GM19099 (cell line): ENCODE measurements at regions not wholly inside any gene's neighbourhood (a gene's known extent, or its start where the extent isn't known, plus 50 kb on each side); places are given as distances from the start of the nearest gene placed in this dataset.

Experiments used
- POLR2A ChIP-seq: IDR thresholded peaks from 3 replicates; pipeline ENCODE4 v1.6.1; 2011; ENCODE audit warnings: low read depth; ENCODE audit not compliant: insufficient read length; ENCODE audit errors: extremely low read depth

DNA sequence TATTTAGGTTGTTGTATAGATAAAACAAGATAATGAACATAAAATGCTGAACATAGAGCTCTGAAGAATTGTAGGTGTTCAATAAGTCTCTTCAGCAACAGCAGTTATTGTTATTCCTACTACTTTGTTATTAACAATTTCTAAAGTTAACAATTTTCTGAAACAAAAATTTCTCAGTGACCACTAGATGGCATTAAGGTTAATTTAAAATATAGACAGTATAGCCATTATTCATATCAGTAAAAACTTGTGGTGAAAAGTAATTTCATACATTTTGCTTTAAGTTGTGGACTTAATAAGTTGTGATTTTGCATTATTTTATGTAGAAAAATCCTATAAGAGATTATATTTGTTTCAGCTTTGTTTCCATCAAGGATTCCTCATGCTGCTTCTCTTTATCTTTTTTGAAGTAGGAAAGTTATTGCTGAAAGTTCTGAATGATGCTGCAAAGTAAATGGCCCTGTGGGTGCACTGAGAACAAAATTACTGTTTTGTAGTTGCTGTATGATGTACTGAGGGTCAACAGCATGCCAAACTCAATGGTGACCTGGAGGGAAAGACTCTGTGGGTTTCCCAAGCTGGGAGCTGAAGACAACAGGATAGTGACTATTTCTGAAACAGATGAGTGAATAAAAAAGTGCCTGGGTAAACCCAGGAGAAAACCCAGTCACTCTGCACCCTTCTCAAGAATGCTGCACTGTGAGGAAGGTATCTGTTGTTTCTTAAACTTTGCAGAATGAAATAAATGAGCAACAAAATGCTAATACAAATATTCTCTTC, 253.6 kb downstream of the KIF20B start:
- no peak for TF ChIP-seq POLR2A

DNA sequence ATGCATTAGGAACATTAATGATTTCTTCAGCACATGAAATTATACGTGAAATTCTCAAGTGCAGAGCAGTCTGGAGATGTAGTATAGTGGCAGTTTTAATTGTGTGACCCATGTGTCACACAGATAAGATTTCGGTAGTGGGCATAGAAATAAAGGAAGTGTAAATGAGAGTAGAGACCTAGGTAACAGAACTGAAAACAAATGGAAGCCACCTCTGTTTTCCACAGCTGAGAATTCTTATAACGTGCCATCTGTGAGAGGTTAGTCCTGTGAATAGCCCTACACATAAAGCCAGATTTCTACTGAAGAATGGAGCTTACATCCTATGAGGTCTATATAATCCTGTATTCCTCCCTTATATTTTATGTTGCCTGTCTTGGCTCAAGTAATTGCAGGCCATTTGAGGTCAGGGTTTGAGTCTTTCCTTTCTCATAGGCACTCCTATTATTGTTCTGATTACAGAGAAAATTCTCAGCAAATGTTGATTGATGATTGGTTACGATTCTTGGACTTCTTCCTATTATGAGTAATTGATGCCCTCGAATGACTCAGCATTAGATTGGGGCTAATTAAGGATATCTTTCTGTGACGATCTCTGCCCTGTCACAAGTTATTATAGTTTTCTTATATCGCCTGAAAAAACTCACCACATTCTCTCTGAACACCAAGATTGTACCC, 258.2 kb downstream of the KIF20B start:
- TF ChIP-seq POLR2A = no peak

DNA sequence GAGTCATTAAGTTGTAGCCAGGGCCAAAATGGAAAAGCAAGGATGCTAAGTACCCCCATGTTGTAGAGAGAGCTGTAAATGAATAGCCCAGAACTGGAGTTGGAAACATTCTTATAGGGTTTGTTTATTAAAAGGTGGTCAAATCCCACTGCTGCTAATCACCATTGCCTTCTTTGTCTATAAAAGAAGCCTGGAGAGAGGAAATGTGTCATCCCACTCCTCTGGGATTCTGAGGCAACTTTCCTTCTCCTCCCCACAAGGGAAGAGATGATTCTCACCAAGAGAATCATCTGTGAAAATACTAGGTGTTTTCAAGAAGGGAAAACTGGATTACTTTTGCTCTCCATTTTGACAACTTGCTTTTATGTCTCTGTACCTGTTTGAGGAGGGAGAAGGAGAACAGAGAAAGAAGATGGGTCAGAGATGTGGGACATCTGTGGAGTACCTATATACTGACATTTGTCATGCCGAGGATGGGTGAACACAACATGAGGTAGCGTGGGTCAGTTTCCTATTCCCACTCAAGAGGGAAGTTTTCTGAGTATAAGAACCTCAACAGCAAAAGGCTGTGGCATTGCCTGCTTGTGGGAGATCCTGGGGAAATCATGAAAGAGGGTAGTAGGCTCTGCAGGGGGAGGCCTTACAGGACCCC, 262.2 kb downstream of the KIF20B start:
- TF ChIP-seq POLR2A = no peak

DNA sequence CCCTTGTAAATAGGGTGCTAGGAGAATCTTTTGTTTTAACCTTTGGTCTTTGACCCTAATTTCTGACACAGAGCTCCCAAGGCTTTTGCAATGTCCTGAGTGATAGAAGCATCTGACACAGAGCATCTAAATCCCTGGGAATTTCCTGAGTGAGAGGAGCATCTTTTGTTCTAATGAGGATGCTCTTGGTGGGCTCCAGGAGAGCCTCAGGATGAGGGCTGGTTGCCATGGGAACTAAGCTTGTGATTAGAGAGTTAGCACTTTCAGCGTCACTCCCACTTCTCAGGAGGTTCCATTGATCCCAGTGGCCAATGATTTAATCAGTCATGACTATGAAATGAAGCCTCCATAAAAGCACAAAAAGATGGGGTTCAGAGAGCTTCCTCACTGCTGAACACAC, 264.8 kb downstream of the KIF20B start:
- no peak for TF ChIP-seq POLR2A

DNA sequence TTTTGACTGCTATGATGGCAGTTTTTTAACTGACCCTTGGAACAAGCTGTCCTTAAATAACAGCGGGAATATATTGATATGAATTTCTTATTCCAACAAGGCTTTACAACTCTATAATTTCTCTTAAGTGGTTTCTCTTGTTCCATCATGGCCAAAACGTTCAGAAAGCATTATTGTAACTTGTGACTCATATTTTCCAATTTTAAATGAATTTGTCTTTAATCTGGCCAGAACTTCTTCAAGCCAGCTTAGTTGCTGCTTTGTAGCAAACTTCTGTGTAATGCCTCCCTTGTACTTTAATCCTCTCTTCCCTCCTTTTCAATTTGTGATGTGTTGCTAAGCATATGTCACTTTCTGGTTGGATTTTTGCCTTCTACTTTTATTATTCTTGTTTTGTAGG, 271.9 kb downstream of the KIF20B start:
- no peak for TF ChIP-seq POLR2A

DNA sequence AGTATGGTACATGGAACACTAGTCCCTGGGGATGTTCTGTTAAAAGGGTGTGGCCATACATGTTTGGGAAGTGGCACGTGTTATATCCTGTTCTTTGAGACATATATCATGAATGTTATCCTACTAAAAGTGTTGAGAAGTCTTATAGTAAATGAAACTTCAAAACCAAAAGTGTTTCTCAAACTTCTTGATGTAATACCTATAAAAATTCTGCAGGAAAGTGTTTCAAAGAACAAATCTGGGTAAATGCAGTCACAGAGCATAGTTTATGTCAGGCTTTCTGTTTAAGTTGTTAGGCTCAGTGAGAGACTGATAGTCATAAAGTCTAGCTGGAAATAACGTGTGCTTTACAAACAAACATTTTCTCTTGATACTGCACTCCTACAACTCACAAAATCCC, 273.7 kb downstream of the KIF20B start:
- TF ChIP-seq POLR2A = no peak

- no peak for TF ChIP-seq POLR2A
These were observed 274.4 kb downstream of the KIF20B start for GRCh38 chr10:89975771-89976170.

DNA sequence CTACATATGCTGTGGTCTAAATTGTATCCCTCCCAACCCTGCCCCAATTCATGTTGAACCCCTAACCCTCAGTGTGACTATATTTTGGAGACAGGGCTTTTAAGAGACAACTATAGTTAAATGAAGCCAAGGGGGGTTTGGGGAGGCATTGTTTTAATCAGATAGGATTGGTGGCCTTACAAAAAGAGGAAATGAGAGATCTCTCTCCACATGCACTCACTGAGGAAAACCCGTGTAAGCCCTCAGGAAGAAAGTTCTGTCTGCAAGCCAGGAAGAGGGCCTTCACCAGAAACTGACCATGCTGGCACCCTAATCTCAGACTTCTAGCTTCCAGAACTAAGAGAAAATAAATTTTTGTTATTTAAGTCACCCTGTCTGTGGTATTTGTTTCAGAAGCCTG, 276.7 kb downstream of the KIF20B start:
- TF ChIP-seq POLR2A = no peak

- no peak for TF ChIP-seq POLR2A
These were observed 278.3 kb downstream of the KIF20B start for GRCh38 chr10:89979726-89980125.

DNA sequence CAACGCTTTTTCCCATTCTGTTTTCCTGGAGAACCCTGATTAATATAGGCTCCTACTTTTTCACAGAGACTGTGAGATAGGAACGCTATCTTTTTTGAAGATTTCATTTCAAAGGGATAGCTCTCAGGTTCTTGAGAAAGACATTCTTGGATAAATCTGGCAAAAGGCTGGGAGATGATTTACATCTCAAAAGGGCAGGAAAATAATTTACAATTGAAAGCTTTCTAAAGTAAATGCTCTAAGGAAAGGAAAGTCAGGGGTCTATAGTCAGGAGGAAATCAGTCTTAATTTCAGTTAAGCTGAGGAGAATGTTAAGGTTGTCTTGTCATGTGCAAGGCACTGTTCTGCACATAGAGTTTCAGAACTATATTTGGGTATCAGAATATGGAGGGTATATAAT, 278.8 kb downstream of the KIF20B start:
- no peak for TF ChIP-seq POLR2A

GRCh38 chr10:89981891-89982290, 280.5 kb downstream of the KIF20B start:
- TF ChIP-seq POLR2A = no peak

GRCh38 chr10:89985446-89985845, 284.1 kb downstream of the KIF20B start:
- TF ChIP-seq POLR2A = no peak

DNA sequence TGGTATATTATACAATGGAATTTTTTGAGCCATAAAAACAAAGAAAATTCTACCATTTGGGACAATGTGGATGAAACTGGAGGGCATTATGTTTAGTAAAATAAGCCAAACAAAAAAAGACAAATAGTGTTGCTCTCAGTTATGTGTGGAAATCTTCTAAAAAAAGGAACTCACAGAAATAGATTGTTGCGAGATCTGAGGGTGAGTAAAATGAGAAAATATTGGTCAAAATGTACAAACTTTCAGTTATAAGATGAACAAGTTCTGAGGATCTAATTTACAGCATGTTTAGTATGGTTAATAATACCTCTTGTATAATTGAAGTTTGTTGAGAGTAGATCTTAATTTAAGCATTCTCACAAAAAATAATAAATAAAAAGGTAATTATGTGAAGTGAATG, 291.2 kb downstream of the KIF20B start:
- TF ChIP-seq POLR2A = no peak

DNA sequence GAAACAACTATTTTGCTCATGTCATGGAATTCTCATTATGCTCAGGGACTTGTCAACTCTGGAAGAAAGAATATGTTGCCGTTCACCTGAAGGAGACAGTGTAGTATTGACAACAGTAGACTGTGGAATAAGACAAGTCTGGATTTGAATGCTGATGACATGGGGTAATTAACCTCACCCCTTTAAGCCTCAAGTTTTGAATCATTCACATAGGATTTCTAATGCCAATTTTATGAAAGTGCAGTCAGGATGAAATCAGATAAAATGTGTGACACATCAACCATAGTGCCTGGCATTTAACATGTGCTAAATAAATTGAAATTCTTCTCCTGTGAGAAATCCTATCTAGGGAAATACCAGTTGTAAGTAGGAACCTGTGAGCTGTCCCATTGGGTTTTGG, 305.8 kb downstream of the KIF20B start:
- no peak for TF ChIP-seq POLR2A

- no peak for TF ChIP-seq POLR2A
These were observed 317.4 kb downstream of the KIF20B start for GRCh38 chr10:90018819-90019218.

DNA sequence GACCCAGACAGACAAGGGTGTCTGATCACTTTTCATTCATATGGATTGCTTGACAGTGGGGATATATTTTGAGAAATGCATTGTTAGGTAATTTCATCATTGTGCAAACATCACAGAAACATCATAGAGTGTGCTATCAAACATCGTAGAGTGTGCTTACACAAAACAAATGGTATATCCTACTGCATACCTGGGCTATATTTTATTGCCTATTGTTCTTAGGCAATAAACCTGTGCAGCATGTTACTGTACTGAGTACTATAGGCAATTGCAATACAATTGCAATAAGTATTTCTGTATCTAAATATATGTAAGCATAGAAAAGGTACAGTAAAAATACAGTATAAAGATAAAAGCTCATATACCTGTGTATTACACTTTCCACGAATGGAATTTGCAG, 319.1 kb downstream of the KIF20B start:
- no peak for TF ChIP-seq POLR2A
